Peyer's patch (tissue), 4 donors: ENCODE measurements at regions not wholly inside any gene's neighbourhood (a gene's known extent, or its start where the extent isn't known, plus 50 kb on each side); places are given as distances from the start of the nearest gene placed in this dataset.
"Not testable (repeated sequence)": the region's sequence is repeated elsewhere in the genome, so short reads cannot be mapped to it uniquely, and the experiment has no call there.

Source experiments
- POLR2A ChIP-seq, 2 donors: fragments of 450-650 bp; IDR thresholded peaks; one replicate each; pipeline ENCODE4 v1.5.1; 2017; ENCODE audit warnings: antibody characterized with exemption in 2 of 2, mild to moderate bottlenecking in 2 of 2, moderate library complexity in 2 of 2
- TF ChIP-seq, protein P1 (sequence below), 6 experiments: fragments of 450-650 bp in 4 of 6; fragments of 200-600 bp in 2 of 6; sonication (generic) in 1 of 6; IDR thresholded peaks; one replicate each; pipeline ENCODE4 v1.5.1; 2017 to 2019; ENCODE audit warnings: antibody characterized with exemption in 6 of 6, mild to moderate bottlenecking in 3 of 6, moderate library complexity in 1 of 6

DNA sequence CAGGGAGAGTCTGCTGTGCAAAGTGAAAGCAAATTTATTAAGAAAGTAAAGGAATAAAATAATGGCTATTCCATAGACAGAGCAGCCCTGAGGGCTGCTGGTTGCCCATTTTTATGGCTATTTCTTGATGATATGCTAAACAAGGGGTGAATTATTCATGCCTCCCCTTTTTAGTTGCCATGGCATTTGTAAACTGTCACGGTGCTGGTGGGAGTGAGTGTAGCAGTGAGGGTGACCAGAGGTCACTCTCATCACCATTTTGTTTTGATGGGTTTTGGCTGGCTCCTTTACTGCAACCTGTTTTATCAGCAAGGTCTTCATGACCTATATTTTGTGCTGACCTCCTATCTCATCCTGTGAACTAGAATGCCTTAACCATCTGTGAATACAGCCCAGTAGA is 518.9 kb upstream of the HS3ST1 start:
- TF ChIP-seq, protein P1, sequence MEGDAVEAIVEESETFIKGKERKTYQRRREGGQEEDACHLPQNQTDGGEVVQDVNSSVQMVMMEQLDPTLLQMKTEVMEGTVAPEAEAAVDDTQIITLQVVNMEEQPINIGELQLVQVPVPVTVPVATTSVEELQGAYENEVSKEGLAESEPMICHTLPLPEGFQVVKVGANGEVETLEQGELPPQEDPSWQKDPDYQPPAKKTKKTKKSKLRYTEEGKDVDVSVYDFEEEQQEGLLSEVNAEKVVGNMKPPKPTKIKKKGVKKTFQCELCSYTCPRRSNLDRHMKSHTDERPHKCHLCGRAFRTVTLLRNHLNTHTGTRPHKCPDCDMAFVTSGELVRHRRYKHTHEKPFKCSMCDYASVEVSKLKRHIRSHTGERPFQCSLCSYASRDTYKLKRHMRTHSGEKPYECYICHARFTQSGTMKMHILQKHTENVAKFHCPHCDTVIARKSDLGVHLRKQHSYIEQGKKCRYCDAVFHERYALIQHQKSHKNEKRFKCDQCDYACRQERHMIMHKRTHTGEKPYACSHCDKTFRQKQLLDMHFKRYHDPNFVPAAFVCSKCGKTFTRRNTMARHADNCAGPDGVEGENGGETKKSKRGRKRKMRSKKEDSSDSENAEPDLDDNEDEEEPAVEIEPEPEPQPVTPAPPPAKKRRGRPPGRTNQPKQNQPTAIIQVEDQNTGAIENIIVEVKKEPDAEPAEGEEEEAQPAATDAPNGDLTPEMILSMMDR (IDR thresholded peaks at IDR 0.05) = not testable (repeated sequence)
- not testable (repeated sequence) for TF ChIP-seq POLR2A (IDR thresholded peaks at IDR 0.05)
